ENCODE measurements at regions not wholly inside any gene's neighbourhood (a gene's known extent, or its start where the extent isn't known, plus 50 kb on each side); places are given as distances from the start of the nearest gene placed in this dataset.

DNA sequence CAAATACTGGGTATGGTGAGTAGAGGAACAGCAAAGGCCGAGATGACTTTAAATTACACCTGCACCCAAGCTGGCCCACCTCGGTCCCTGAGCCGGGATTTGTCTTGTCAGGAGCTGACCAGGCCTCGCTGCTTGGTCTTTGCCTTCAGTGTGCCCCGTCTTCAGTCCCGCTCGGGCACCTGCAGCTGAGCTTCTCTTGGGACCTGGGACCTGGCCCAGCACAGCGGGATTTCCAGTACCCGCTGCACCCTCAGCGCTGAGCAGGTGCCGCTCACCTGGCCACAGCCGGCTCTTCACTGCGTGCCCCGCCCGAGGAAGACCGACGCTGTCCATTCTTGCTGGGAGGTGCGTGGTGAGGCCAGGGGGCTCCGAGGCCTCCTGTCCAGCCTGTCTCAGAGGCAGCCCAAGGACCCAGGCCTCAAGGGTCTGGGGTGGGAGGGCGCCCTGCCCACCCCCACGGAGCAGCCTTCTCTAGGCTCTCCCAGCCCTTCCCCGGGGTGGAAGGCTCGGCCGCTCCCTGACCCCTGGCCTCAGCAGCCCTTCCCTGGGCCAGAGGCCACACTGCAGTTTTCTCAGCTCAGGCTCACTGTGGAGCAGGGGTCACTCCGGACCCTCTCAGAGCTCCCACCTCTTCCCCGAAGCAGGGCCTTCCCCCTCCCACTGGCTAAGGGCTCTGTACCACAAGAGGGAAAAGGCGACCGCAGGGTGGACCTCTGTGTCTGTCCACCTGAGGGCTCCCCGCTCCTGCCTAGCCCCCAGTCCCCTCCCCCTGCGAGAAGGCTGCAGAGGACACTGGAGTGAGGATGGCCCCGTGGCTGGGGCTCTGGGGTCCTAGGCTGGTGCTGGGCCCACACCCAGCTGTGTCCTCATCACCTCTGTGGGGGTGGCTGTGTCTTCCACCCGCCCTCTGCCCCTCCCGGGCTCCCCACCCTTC lies 119.3 kb downstream of the RNASET2 start:
- Histone ChIP-seq H3K9me3 (ENCODE audit: control insufficient read depth, low read length) (no peaks in the 10 kb centered on the region), H3K9ac (ENCODE audit: low read length) (no peak overlapping the region), H3K4me2 (ENCODE audit: low read length, poor library complexity, severe bottlenecking) (no peak overlapping the region), H2BK120ac (ENCODE audit: low read depth, low read length) (no peak overlapping the region), H3K27ac (ENCODE audit: low read length, poor library complexity, severe bottlenecking) (no peak overlapping the region), H4K91ac (ENCODE audit: low read length) (no peak overlapping the region), H2BK5ac (ENCODE audit: low read depth, low read length, poor library complexity, severe bottlenecking) (no peak overlapping the region), H3K23ac (ENCODE audit: low read length in 2 of 2) (no peak overlapping the region), H3K4me3 (ENCODE audit: insufficient read depth in 1 of 2, low read depth in 1 of 2, low read length in 2 of 2) (no peak overlapping the region), H3K36me3 (ENCODE audit: control insufficient read depth in 1 of 2, insufficient read depth in 2 of 2, low read depth in 1 of 2, low read length in 2 of 2) (no peaks in the 10 kb centered on the region), H3K79me1 (replicated peaks; ENCODE audit: low read length, poor library complexity, severe bottlenecking) (no peaks in the 10 kb centered on the region), H3K27me3 (ENCODE audit: control insufficient read depth in 1 of 2, insufficient read depth in 1 of 2, low read length in 2 of 2) (peaks cover 0 to under 1% of the 10 kb centered on the region in 2 experiments), H3K14ac (ENCODE audit: low read length in 2 of 2) (no peak overlapping the region), H3K18ac (ENCODE audit: low read depth in 1 of 2, low read length in 2 of 2) (no peak overlapping the region), H2AK5ac (ENCODE audit: low read length, severe bottlenecking) (no peak overlapping the region), H2AFZ (ENCODE audit: low read depth, low read length) (no peak overlapping the region), H2BK15ac (ENCODE audit: low read depth, poor library complexity, severe bottlenecking) (no peak overlapping the region), H2BK12ac (ENCODE audit: low read length in 2 of 2) (no peak overlapping the region), H4K8ac (ENCODE audit: low read length) (no peak overlapping the region), H3K4me1 (ENCODE audit: control insufficient read depth, insufficient read depth, low read depth, low read length) (no peaks in the 10 kb centered on the region), H3K4ac (ENCODE audit: low read depth in 1 of 2, low read length in 2 of 2) (no peak overlapping the region)
- 87% methylated on average over 33 of the region's 33 CpGs for WGBS
- DNase-seq: no peak

- H2BK120ac ChIP-seq (ENCODE audit: low read depth, low read length): no peak overlapping the region
- no peak overlapping the region for H2AFZ ChIP-seq (ENCODE audit: low read depth, low read length)
- H3K27ac ChIP-seq (ENCODE audit: low read length, poor library complexity, severe bottlenecking): no peak overlapping the region
- no peaks in the 10 kb centered on the region for H3K36me3 ChIP-seq (ENCODE audit: control insufficient read depth in 1 of 2, insufficient read depth in 2 of 2, low read depth in 1 of 2, low read length in 2 of 2)
- H3K9me3 ChIP-seq (ENCODE audit: control insufficient read depth, low read length): no peaks in the 10 kb centered on the region
- H2BK12ac ChIP-seq (ENCODE audit: low read length in 2 of 2): no peak overlapping the region
- no peaks in the 10 kb centered on the region for H3K79me1 ChIP-seq (replicated peaks; ENCODE audit: low read length, poor library complexity, severe bottlenecking)
- 100% methylated on average over 3 of the region's 4 CpGs for WGBS
- no peak overlapping the region for H2BK5ac ChIP-seq (ENCODE audit: low read depth, low read length, poor library complexity, severe bottlenecking)
- no peak overlapping the region for H3K4ac ChIP-seq (ENCODE audit: low read depth in 1 of 2, low read length in 2 of 2)
- H3K23ac ChIP-seq (ENCODE audit: low read length in 2 of 2): no peak overlapping the region
- no peak overlapping the region for H4K8ac ChIP-seq (ENCODE audit: low read length)
- H3K4me3 ChIP-seq (ENCODE audit: insufficient read depth in 1 of 2, low read depth in 1 of 2, low read length in 2 of 2): no peak overlapping the region
- H2BK15ac ChIP-seq (ENCODE audit: low read depth, poor library complexity, severe bottlenecking): no peak overlapping the region
- no peaks in the 10 kb centered on the region for H3K4me1 ChIP-seq (ENCODE audit: control insufficient read depth, insufficient read depth, low read depth, low read length)
- no peaks in the 10 kb centered on the region for H3K27me3 ChIP-seq (ENCODE audit: control insufficient read depth in 1 of 2, insufficient read depth in 1 of 2, low read length in 2 of 2)
- no peak overlapping the region for H4K91ac ChIP-seq (ENCODE audit: low read length)
- no peak overlapping the region for H3K4me2 ChIP-seq (ENCODE audit: low read length, poor library complexity, severe bottlenecking)
- H3K9ac ChIP-seq (ENCODE audit: low read length): no peak overlapping the region
- no peak overlapping the region for H3K18ac ChIP-seq (ENCODE audit: low read depth in 1 of 2, low read length in 2 of 2)
- H2AK5ac ChIP-seq (ENCODE audit: low read length, severe bottlenecking): no peak overlapping the region
- no peak overlapping the region for H3K14ac ChIP-seq (ENCODE audit: low read length in 2 of 2)
- no peak for DNase-seq
Measured at GRCh38 chr6:166834049-166834448, 122.3 kb downstream of the RNASET2 start.

DNA sequence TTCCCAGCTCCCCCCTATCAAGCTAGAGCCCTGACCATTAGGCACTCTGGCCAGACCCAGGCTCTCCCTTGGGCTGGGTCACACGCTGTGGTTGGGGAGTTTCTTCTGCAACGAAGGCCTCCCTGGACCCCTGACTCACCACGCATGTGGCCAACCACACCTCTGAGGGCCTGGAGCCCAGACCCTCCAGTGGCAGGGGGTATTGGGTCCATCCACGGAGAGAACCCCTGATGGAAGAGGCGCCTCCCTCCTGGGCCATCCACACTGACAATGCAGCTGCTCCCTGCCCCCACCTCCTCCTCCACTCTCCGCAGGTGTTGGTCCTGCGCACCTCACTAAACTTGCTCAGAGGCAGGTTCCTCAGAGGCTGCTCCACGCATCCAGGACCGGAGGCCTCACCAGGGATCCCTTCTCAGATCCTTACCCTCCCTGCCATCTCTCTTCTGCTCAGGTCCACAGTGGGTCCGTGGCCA lies 125.4 kb downstream of the RNASET2 start:
- H3K23ac ChIP-seq (ENCODE audit: low read length in 2 of 2): no peak overlapping the region
- DNase-seq: no peak
- no peak overlapping the region for H3K9ac ChIP-seq (ENCODE audit: low read length)
- no peak overlapping the region for H2BK12ac ChIP-seq (ENCODE audit: low read length in 2 of 2)
- no peaks in the 10 kb centered on the region for H3K79me1 ChIP-seq (replicated peaks; ENCODE audit: low read length, poor library complexity, severe bottlenecking)
- no peak overlapping the region for H3K27ac ChIP-seq (ENCODE audit: low read length, poor library complexity, severe bottlenecking)
- H3K4me2 ChIP-seq (ENCODE audit: low read length, poor library complexity, severe bottlenecking): no peak overlapping the region
- no peak overlapping the region for H2BK15ac ChIP-seq (ENCODE audit: low read depth, poor library complexity, severe bottlenecking)
- H3K4me3 ChIP-seq (ENCODE audit: insufficient read depth in 1 of 2, low read depth in 1 of 2, low read length in 2 of 2): no peak overlapping the region
- H2AK5ac ChIP-seq (ENCODE audit: low read length, severe bottlenecking): no peak overlapping the region
- H3K27me3 ChIP-seq (ENCODE audit: control insufficient read depth in 1 of 2, insufficient read depth in 1 of 2, low read length in 2 of 2): no peaks in the 10 kb centered on the region
- H3K4ac ChIP-seq (ENCODE audit: low read depth in 1 of 2, low read length in 2 of 2): no peak overlapping the region
- no peak overlapping the region for H4K91ac ChIP-seq (ENCODE audit: low read length)
- no peak overlapping the region for H2BK5ac ChIP-seq (ENCODE audit: low read depth, low read length, poor library complexity, severe bottlenecking)
- WGBS: 86% methylated on average over 10 of the region's 10 CpGs
- H2AFZ ChIP-seq (ENCODE audit: low read depth, low read length): no peak overlapping the region
- no peak overlapping the region for H3K18ac ChIP-seq (ENCODE audit: low read depth in 1 of 2, low read length in 2 of 2)
- H3K4me1 ChIP-seq (ENCODE audit: control insufficient read depth, insufficient read depth, low read depth, low read length): no peaks in the 10 kb centered on the region
- no peaks in the 10 kb centered on the region for H3K9me3 ChIP-seq (ENCODE audit: control insufficient read depth, low read length)
- no peak overlapping the region for H4K8ac ChIP-seq (ENCODE audit: low read length)
- H3K36me3 ChIP-seq (ENCODE audit: control insufficient read depth in 1 of 2, insufficient read depth in 2 of 2, low read depth in 1 of 2, low read length in 2 of 2): no peaks in the 10 kb centered on the region
- no peak overlapping the region for H3K14ac ChIP-seq (ENCODE audit: low read length in 2 of 2)
- H2BK120ac ChIP-seq (ENCODE audit: low read depth, low read length): no peak overlapping the region

GRCh38 chr6:166830185-166830890 lies 126.0 kb downstream of the RNASET2 start:
- no peak overlapping the region for H2AK5ac ChIP-seq (ENCODE audit: low read length, severe bottlenecking)
- no peak overlapping the region for H3K4me2 ChIP-seq (ENCODE audit: low read length, poor library complexity, severe bottlenecking)
- H3K18ac ChIP-seq (ENCODE audit: low read depth in 1 of 2, low read length in 2 of 2): no peak overlapping the region
- no peaks in the 10 kb centered on the region for H3K36me3 ChIP-seq (ENCODE audit: control insufficient read depth in 1 of 2, insufficient read depth in 2 of 2, low read depth in 1 of 2, low read length in 2 of 2)
- no peak overlapping the region for H2BK5ac ChIP-seq (ENCODE audit: low read depth, low read length, poor library complexity, severe bottlenecking)
- no peak overlapping the region for H3K23ac ChIP-seq (ENCODE audit: low read length in 2 of 2)
- no peak overlapping the region for H3K4me3 ChIP-seq (ENCODE audit: insufficient read depth in 1 of 2, low read depth in 1 of 2, low read length in 2 of 2)
- no peak overlapping the region for H3K4ac ChIP-seq (ENCODE audit: low read depth in 1 of 2, low read length in 2 of 2)
- peaks cover 3% of the 10 kb centered on the region for H3K4me1 ChIP-seq (ENCODE audit: control insufficient read depth, insufficient read depth, low read depth, low read length)
- no peak overlapping the region for H3K14ac ChIP-seq (ENCODE audit: low read length in 2 of 2)
- no peaks in the 10 kb centered on the region for H3K9me3 ChIP-seq (ENCODE audit: control insufficient read depth, low read length)
- no peak overlapping the region for H2BK120ac ChIP-seq (ENCODE audit: low read depth, low read length)
- no peaks in the 10 kb centered on the region for H3K27me3 ChIP-seq (ENCODE audit: control insufficient read depth in 1 of 2, insufficient read depth in 1 of 2, low read length in 2 of 2)
- no peak overlapping the region for H2BK15ac ChIP-seq (ENCODE audit: low read depth, poor library complexity, severe bottlenecking)
- H3K9ac ChIP-seq (ENCODE audit: low read length): no peak overlapping the region
- H4K8ac ChIP-seq (ENCODE audit: low read length): no peak overlapping the region
- no peak overlapping the region for H2AFZ ChIP-seq (ENCODE audit: low read depth, low read length)
- DNase-seq: no peak
- 74% methylated on average over 7 of the region's 8 CpGs for WGBS
- H4K91ac ChIP-seq (ENCODE audit: low read length): no peak overlapping the region
- no peak overlapping the region for H3K27ac ChIP-seq (ENCODE audit: low read length, poor library complexity, severe bottlenecking)
- H2BK12ac ChIP-seq (ENCODE audit: low read length in 2 of 2): no peak overlapping the region
- no peaks in the 10 kb centered on the region for H3K79me1 ChIP-seq (replicated peaks; ENCODE audit: low read length, poor library complexity, severe bottlenecking)

All from mesenchymal stem cell (in vitro differentiated cells and primary cell).